Activated naive CD8-positive, alpha-beta T cell treated with anti-CD3 and anti-CD28 coated beads, Interleukin-2, amount 10 ng/mL, durations not matched to agents 7 days and 5 days (primary cell): ENCODE measurements at regions not wholly inside any gene's neighbourhood (a gene's known extent, or its start where the extent isn't known, plus 50 kb on each side); places are given as distances from the start of the nearest gene placed in this dataset.

Source experiments
- ATAC-seq: fragments of 150-1000 bp; cut with Tn5 transposase; one replicate; pipeline ENCODE4 v1.10.0; 2021; ENCODE audit warnings: low read depth, moderate library complexity
- POLR2A ChIA-PET: fragments of 350-600 bp; sonication (Branson Sonifier 250); formaldehyde crosslinking; loops from one replicate; lab custom pipeline; 2021; ENCODE audit warnings: antibody characterized with exemption; lab: Charles Lee
- DNase-seq: peaks from one replicate; pipeline ENCODE4 v3.0.0; 2021
- H3K27ac Mint-ChIP-seq: one replicate; pipeline ENCODE4 v1.8.0; 2022; ENCODE audit warnings: mild to moderate bottlenecking, mixed read lengths
- H3K27me3 Mint-ChIP-seq: one replicate; pipeline ENCODE4 v1.8.0; 2022; ENCODE audit warnings: mild to moderate bottlenecking, moderate library complexity, mixed read lengths
- H3K36me3 Mint-ChIP-seq: one replicate; pipeline ENCODE4 v1.8.0; 2021; ENCODE audit warnings: mild to moderate bottlenecking, mixed read lengths
- H3K4me1 Mint-ChIP-seq: one replicate; pipeline ENCODE4 v1.8.0; 2021; ENCODE audit warnings: mixed read lengths
- H3K4me3 Mint-ChIP-seq: one replicate; pipeline ENCODE4 v1.8.0; 2022; ENCODE audit warnings: mild to moderate bottlenecking, moderate library complexity, mixed read lengths
- H3K9me3 Mint-ChIP-seq: one replicate; pipeline ENCODE4 v1.8.0; 2021; ENCODE audit warnings: mixed read lengths

GRCh38 chr11:131065435-131066413, 149.4 kb upstream of the SNX19 start:
- H3K36me3 Mint-ChIP-seq, result no peaks in the 10 kb centered on the region
- H3K27me3 Mint-ChIP-seq, result no peaks in the 10 kb centered on the region
- H3K9me3 Mint-ChIP-seq, result no peaks in the 10 kb centered on the region
- ATAC-seq, result no peak
- H3K4me3 Mint-ChIP-seq, result no peak overlapping the region
- POLR2A ChIA-PET, result no interaction called here
- no peaks in the 10 kb centered on the region for H3K4me1 Mint-ChIP-seq
- H3K27ac Mint-ChIP-seq, result no peak overlapping the region
- no peak for DNase-seq

GRCh38 chr11:131066551-131066950, 150.3 kb upstream of the SNX19 start:
- DNase-seq (no peak), ATAC-seq (no peak)
- H3K4me3 Mint-ChIP-seq, result no peak overlapping the region
- H3K36me3 Mint-ChIP-seq, result no peaks in the 10 kb centered on the region
- H3K4me1 Mint-ChIP-seq, result no peaks in the 10 kb centered on the region
- no peaks in the 10 kb centered on the region for H3K9me3 Mint-ChIP-seq
- POLR2A ChIA-PET, result no interaction called here
- H3K27me3 Mint-ChIP-seq, result no peaks in the 10 kb centered on the region
- H3K27ac Mint-ChIP-seq, result no peak overlapping the region

GRCh38 chr11:131070365-131070764, 154.1 kb upstream of the SNX19 start:
- DNase-seq, result no peak
- H3K36me3 Mint-ChIP-seq, result no peaks in the 10 kb centered on the region
- ATAC-seq, result no peak
- H3K27me3 Mint-ChIP-seq, result no peaks in the 10 kb centered on the region
- H3K4me3 Mint-ChIP-seq, result no peak overlapping the region
- H3K27ac Mint-ChIP-seq, result no peak overlapping the region
- no peaks in the 10 kb centered on the region for H3K4me1 Mint-ChIP-seq
- POLR2A ChIA-PET, result no interaction called here
- H3K9me3 Mint-ChIP-seq, result no peaks in the 10 kb centered on the region

GRCh38 chr11:131073167-131073566, 156.9 kb upstream of the SNX19 start:
- Mint-ChIP-seq H3K27me3 (no peaks in the 10 kb centered on the region), H3K27ac (no peak overlapping the region), H3K4me1 (no peaks in the 10 kb centered on the region), H3K36me3 (no peaks in the 10 kb centered on the region), H3K9me3 (no peaks in the 10 kb centered on the region), H3K4me3 (no peak overlapping the region)
- ATAC-seq, result no peak
- no peak for DNase-seq
- POLR2A ChIA-PET, result no interaction called here

- DNase-seq (no peak), ATAC-seq (no peak)
- Mint-ChIP-seq H3K36me3 (no peaks in the 10 kb centered on the region), H3K9me3 (no peaks in the 10 kb centered on the region), H3K27me3 (no peaks in the 10 kb centered on the region), H3K4me3 (no peak overlapping the region), H3K27ac (no peak overlapping the region), H3K4me1 (no peaks in the 10 kb centered on the region)
- POLR2A ChIA-PET, result no interaction called here
These were observed 158.3 kb upstream of the SNX19 start for GRCh38 chr11:131074573-131074972.

- Mint-ChIP-seq H3K36me3 (no peaks in the 10 kb centered on the region), H3K4me3 (no peak overlapping the region), H3K9me3 (no peaks in the 10 kb centered on the region), H3K27ac (no peak overlapping the region), H3K4me1 (no peaks in the 10 kb centered on the region), H3K27me3 (no peaks in the 10 kb centered on the region)
- ATAC-seq, result no peak
- POLR2A ChIA-PET, result no interaction called here
- no peak for DNase-seq
These were observed 161.1 kb upstream of the SNX19 start for GRCh38 chr11:131077340-131077739.

- DNase-seq, result no peak
- Mint-ChIP-seq H3K9me3 (no peaks in the 10 kb centered on the region), H3K4me3 (no peak overlapping the region), H3K27me3 (no peaks in the 10 kb centered on the region), H3K36me3 (no peaks in the 10 kb centered on the region), H3K4me1 (no peaks in the 10 kb centered on the region), H3K27ac (no peak overlapping the region)
- POLR2A ChIA-PET, result no interaction called here
- no peak for ATAC-seq
These were observed 162.8 kb upstream of the SNX19 start for GRCh38 chr11:131079036-131079435.

- Mint-ChIP-seq H3K36me3 (no peaks in the 10 kb centered on the region), H3K27ac (no peak overlapping the region), H3K4me3 (no peak overlapping the region), H3K27me3 (no peaks in the 10 kb centered on the region), H3K9me3 (peaks cover 3% of the 10 kb centered on the region), H3K4me1 (no peaks in the 10 kb centered on the region)
- POLR2A ChIA-PET, result no interaction called here
- no peak for ATAC-seq
- DNase-seq, result no peak
These were observed 173.5 kb upstream of the SNX19 start for GRCh38 chr11:131089727-131090245.

- Mint-ChIP-seq H3K4me3 (no peak overlapping the region), H3K36me3 (no peaks in the 10 kb centered on the region), H3K27ac (no peak overlapping the region), H3K27me3 (no peaks in the 10 kb centered on the region), H3K4me1 (no peaks in the 10 kb centered on the region), H3K9me3 (no peaks in the 10 kb centered on the region)
- ATAC-seq, result no peak
- POLR2A ChIA-PET, result no interaction called here
- no peak for DNase-seq
These were observed 176.2 kb upstream of the SNX19 start for GRCh38 chr11:131092469-131092868.

GRCh38 chr11:131094827-131095226, 178.5 kb upstream of the SNX19 start:
- no peak overlapping the region for H3K27ac Mint-ChIP-seq
- POLR2A ChIA-PET, result no interaction called here
- no peaks in the 10 kb centered on the region for H3K4me1 Mint-ChIP-seq
- H3K9me3 Mint-ChIP-seq, result no peaks in the 10 kb centered on the region
- no peak overlapping the region for H3K4me3 Mint-ChIP-seq
- no peaks in the 10 kb centered on the region for H3K27me3 Mint-ChIP-seq
- no peaks in the 10 kb centered on the region for H3K36me3 Mint-ChIP-seq
- DNase-seq, result no peak
- ATAC-seq, result no peak

- ATAC-seq (no peak), DNase-seq (no peak)
- Mint-ChIP-seq H3K36me3 (no peaks in the 10 kb centered on the region), H3K4me1 (no peaks in the 10 kb centered on the region), H3K9me3 (no peaks in the 10 kb centered on the region), H3K4me3 (no peak overlapping the region), H3K27me3 (no peaks in the 10 kb centered on the region), H3K27ac (no peak overlapping the region)
- POLR2A ChIA-PET, result no interaction called here
These were observed 179.4 kb upstream of the SNX19 start for GRCh38 chr11:131095511-131096185.

GRCh38 chr11:131099013-131099412, 182.7 kb upstream of the SNX19 start:
- H3K27me3 Mint-ChIP-seq, result no peaks in the 10 kb centered on the region
- H3K27ac Mint-ChIP-seq, result no peak overlapping the region
- no peak for DNase-seq
- ATAC-seq, result no peak
- POLR2A ChIA-PET, result no interaction called here
- H3K36me3 Mint-ChIP-seq, result no peaks in the 10 kb centered on the region
- no peaks in the 10 kb centered on the region for H3K9me3 Mint-ChIP-seq
- H3K4me3 Mint-ChIP-seq, result no peak overlapping the region
- no peaks in the 10 kb centered on the region for H3K4me1 Mint-ChIP-seq

- H3K4me3 Mint-ChIP-seq, result no peak overlapping the region
- DNase-seq (no peak), ATAC-seq (no peak)
- H3K27ac Mint-ChIP-seq, result no peak overlapping the region
- H3K36me3 Mint-ChIP-seq, result no peaks in the 10 kb centered on the region
- POLR2A ChIA-PET, result no interaction called here
- no peaks in the 10 kb centered on the region for H3K9me3 Mint-ChIP-seq
- H3K27me3 Mint-ChIP-seq, result no peaks in the 10 kb centered on the region
- no peaks in the 10 kb centered on the region for H3K4me1 Mint-ChIP-seq
These were observed 183.5 kb upstream of the SNX19 start for GRCh38 chr11:131099746-131100145.

- POLR2A ChIA-PET, result no interaction called here
- DNase-seq (no peak), ATAC-seq (no peak)
- Mint-ChIP-seq H3K36me3 (no peaks in the 10 kb centered on the region), H3K27me3 (no peaks in the 10 kb centered on the region), H3K4me1 (no peaks in the 10 kb centered on the region), H3K4me3 (no peak overlapping the region), H3K9me3 (no peaks in the 10 kb centered on the region), H3K27ac (no peak overlapping the region)
These were observed 192.5 kb upstream of the SNX19 start for GRCh38 chr11:131108760-131109159.
